ENCODE measurements at regions not wholly inside any gene's neighbourhood (a gene's known extent, or its start where the extent isn't known, plus 50 kb on each side); places are given as distances from the start of the nearest gene placed in this dataset.

DNA sequence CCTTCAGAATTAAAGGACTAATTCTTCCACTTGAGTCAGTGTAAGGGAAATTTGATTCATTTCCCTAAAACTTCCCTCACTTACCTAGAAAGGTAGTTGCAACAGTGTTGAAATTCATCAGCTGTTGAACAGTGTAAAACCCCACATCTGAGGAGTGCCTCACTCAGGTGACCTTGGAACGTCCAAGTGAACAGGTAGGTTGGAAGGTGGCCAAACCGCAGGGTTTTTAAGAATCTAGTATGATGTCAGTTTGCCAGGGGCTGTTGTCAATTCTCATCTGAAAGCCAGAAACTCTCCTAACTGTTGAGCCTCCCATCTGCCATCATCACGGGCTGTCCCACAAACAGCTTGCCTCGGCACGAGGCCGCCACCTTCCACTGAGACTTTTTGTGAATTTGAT is 105.7 kb downstream of the TMEM174 start:
- Histone ChIP-seq H3K27ac (ENCODE audit: insufficient read depth, low read length) (no peak overlapping the region), H3K18ac (ENCODE audit: low read depth, low read length) (no peak overlapping the region), H3K9me1 (ENCODE audit: insufficient read depth, low read length) (peaks cover 7% of the 10 kb centered on the region; the same call in 1 of the 2 replicates), H3K4ac (ENCODE audit: low read depth, low read length) (no peak overlapping the region), H3K4me2 (ENCODE audit: low read depth, low read length) (no peak overlapping the region), H2AK9ac (replicated peaks; ENCODE audit: low read depth, low read length, poor library complexity) (no peak overlapping the region), H2BK5ac (ENCODE audit: low read depth, low read length, poor library complexity, severe bottlenecking) (no peak overlapping the region), H3K14ac (replicated peaks; ENCODE audit: low read depth, low read length) (no peak overlapping the region), H3K79me1 (ENCODE audit: low read depth in 1 of 2, low read length in 2 of 2) (no peaks in the 10 kb centered on the region), H3K56ac (ENCODE audit: extremely low read depth, insufficient read depth, low read length) (no peak overlapping the region), H3K9me3 (ENCODE audit: control insufficient read depth, insufficient read depth, low read length) (no peaks in the 10 kb centered on the region), H2BK120ac (ENCODE audit: low read depth, low read length) (no peak overlapping the region), H2BK20ac (ENCODE audit: low read depth, low read length) (no peak overlapping the region), H4K5ac (ENCODE audit: low read depth, low read length) (no peak overlapping the region), H3K9ac (ENCODE audit: low read depth, low read length) (no peak overlapping the region), H2BK15ac (ENCODE audit: low read depth, low read length) (no peak overlapping the region), H4K8ac (ENCODE audit: low read depth in 2 of 2, low read length in 2 of 2) (no peak overlapping the region), H2AFZ (replicated peaks; ENCODE audit: low read length, poor library complexity) (no peak overlapping the region), H4K20me1 (ENCODE audit: insufficient read depth, low read length) (no peaks in the 10 kb centered on the region), H4K91ac (ENCODE audit: insufficient read depth, low read depth, low read length) (no peak overlapping the region), H3K36me3 (ENCODE audit: control insufficient read depth, insufficient read depth, low read length) (no peaks in the 10 kb centered on the region), H3K4me3 (ENCODE audit: insufficient read depth, low read depth, low read length) (no peak overlapping the region), H2AK5ac (ENCODE audit: low read depth, low read length) (no peak overlapping the region), H3K27me3 (ENCODE audit: control insufficient read depth, insufficient read depth, low read length) (peaks cover 8% of the 10 kb centered on the region), H3K4me1 (ENCODE audit: control insufficient read depth, insufficient read depth, low read length) (peaks cover 6% of the 10 kb centered on the region; the same call in 1 of the 2 replicates), H3K23ac (ENCODE audit: low read depth, low read length) (no peak overlapping the region)
- no TSS peak for BruUV-seq (replicated peaks)
- no CpG with 5 or more reads among the region's 6 CpGs for WGBS, 2 experiments (ENCODE audit: extremely low coverage in 2 of 2, insufficient read length in 1 of 2)
- TF ChIP-seq NFE2L2 (IDR thresholded peaks at IDR 0.05; ENCODE audit: low read depth, low read length) (no peak), MAFK (IDR thresholded peaks at IDR 0.05; ENCODE audit: low read depth, low read length) (no peak), CHD1 (IDR thresholded peaks at IDR 0.05; ENCODE audit: low read depth, low read length) (no peak), SMC3 (IDR thresholded peaks at IDR 0.05; ENCODE audit: low read depth, low read length) (no peak), MXI1 (IDR thresholded peaks at IDR 0.05; ENCODE audit: borderline replicate concordance, low read depth, low read length) (no peak), POLR2A (IDR thresholded peaks at IDR 0.05; ENCODE audit: low read depth, low read length) (no peak), MAZ (IDR thresholded peaks at IDR 0.05; ENCODE audit: borderline replicate concordance, low read depth, low read length) (no peak), BHLHE40 (IDR thresholded peaks at IDR 0.05; ENCODE audit: low read depth, low read length) (no peak), RFX5 (IDR thresholded peaks at IDR 0.05; ENCODE audit: low read depth, low read length) (no peak), RAD21 (IDR thresholded peaks at IDR 0.05; ENCODE audit: low read length) (no peak), FOS (IDR thresholded peaks at IDR 0.05; ENCODE audit: low read depth, low read length) (no peak), RCOR1 (IDR thresholded peaks at IDR 0.05; ENCODE audit: insufficient replicate concordance, low read length) (no peak), CEBPB (IDR thresholded peaks at IDR 0.05; ENCODE audit: low read depth, low read length) (no peak)
- TF ChIP-seq, protein P1, sequence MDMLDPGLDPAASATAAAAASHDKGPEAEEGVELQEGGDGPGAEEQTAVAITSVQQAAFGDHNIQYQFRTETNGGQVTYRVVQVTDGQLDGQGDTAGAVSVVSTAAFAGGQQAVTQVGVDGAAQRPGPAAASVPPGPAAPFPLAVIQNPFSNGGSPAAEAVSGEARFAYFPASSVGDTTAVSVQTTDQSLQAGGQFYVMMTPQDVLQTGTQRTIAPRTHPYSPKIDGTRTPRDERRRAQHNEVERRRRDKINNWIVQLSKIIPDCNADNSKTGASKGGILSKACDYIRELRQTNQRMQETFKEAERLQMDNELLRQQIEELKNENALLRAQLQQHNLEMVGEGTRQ (IDR thresholded peaks at IDR 0.05; ENCODE audit: low read depth, low read length), result no peak
- TF ChIP-seq, protein P2, sequence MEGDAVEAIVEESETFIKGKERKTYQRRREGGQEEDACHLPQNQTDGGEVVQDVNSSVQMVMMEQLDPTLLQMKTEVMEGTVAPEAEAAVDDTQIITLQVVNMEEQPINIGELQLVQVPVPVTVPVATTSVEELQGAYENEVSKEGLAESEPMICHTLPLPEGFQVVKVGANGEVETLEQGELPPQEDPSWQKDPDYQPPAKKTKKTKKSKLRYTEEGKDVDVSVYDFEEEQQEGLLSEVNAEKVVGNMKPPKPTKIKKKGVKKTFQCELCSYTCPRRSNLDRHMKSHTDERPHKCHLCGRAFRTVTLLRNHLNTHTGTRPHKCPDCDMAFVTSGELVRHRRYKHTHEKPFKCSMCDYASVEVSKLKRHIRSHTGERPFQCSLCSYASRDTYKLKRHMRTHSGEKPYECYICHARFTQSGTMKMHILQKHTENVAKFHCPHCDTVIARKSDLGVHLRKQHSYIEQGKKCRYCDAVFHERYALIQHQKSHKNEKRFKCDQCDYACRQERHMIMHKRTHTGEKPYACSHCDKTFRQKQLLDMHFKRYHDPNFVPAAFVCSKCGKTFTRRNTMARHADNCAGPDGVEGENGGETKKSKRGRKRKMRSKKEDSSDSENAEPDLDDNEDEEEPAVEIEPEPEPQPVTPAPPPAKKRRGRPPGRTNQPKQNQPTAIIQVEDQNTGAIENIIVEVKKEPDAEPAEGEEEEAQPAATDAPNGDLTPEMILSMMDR (conservative IDR thresholded peaks at IDR 0.05; ENCODE audit: low read depth, low read length), result no peak
- TF ChIP-seq, protein P3, sequence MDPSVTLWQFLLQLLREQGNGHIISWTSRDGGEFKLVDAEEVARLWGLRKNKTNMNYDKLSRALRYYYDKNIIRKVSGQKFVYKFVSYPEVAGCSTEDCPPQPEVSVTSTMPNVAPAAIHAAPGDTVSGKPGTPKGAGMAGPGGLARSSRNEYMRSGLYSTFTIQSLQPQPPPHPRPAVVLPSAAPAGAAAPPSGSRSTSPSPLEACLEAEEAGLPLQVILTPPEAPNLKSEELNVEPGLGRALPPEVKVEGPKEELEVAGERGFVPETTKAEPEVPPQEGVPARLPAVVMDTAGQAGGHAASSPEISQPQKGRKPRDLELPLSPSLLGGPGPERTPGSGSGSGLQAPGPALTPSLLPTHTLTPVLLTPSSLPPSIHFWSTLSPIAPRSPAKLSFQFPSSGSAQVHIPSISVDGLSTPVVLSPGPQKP (IDR thresholded peaks at IDR 0.05; ENCODE audit: borderline replicate concordance, low read depth, low read length), result no peak
- dilution Hi-C loops (cut with HindIII; ENCODE audit: low sequenced_read_pairs, unreplicated experiment), result no loop called here
- ChIA-PET POLR2A (ENCODE audit: unreplicated experiment) (no interaction called here), CTCF (interaction anchor here (0.5 kb wide), 1 partner anchor 62 kb away, joined by 3 read pairs; no protein-coding TSS in a partner anchor)
- in situ Hi-C loops (cut with MboI; ENCODE audit: low sequenced_read_pairs), result no loop called here
- ATAC-seq (ENCODE audit: low read depth) (no peak), DNase-seq (no peak)
- intact Hi-C loops (cut with micrococcal nuclease), result no loop called here

Data from IMR-90 (cell line).